Uterus (tissue), 3 donors: ENCODE measurements at regions not wholly inside any gene's neighbourhood (a gene's known extent, or its start where the extent isn't known, plus 50 kb on each side); places are given as distances from the start of the nearest gene placed in this dataset.

Experiments
- DNase-seq, 2 donors: peaks; one replicate each; pipeline ENCODE4 v3.0.0-alpha.2; 2019 to 2020
- H3K27ac ChIP-seq, 2 donors: fragments of 200-600 bp; sonication (generic); 1 replicate in 1 of 2; 2 replicates in 1 of 2; pipeline ENCODE4 v1.5.1; 2016 to 2018
- H3K27me3 ChIP-seq, 2 donors: fragments of 200-600 bp; sonication (generic); one replicate each; pipeline ENCODE4 v1.5.1; 2018 to 2019; ENCODE audit warnings: control low read depth in 1 of 2
- H3K36me3 ChIP-seq, 2 donors: fragments of 200-600 bp; sonication (generic); one replicate each; pipeline ENCODE4 v1.5.1; 2019; ENCODE audit warnings: control low read depth in 1 of 2
- H3K4me1 ChIP-seq, 2 donors: fragments of 200-600 bp; sonication (generic); one replicate each; pipeline ENCODE4 v1.5.1; 2018 to 2019; ENCODE audit warnings: control low read depth in 1 of 2
- H3K4me3 ChIP-seq, 2 donors: fragments of 200-600 bp; sonication (generic); 1 replicate in 1 of 2; 2 replicates in 1 of 2; pipeline ENCODE4 v1.5.1; 2018 to 2019; ENCODE audit warnings: mild to moderate bottlenecking in 1 of 2
- H3K9me3 ChIP-seq, 2 donors: fragments of 200-600 bp; sonication (generic); one replicate each; pipeline ENCODE4 v1.5.1; 2019; ENCODE audit warnings: control low read depth in 1 of 2
- CTCF ChIP-seq, 4 experiments: fragments of 200-600 bp in 2 of 4; fragments of 450-650 bp in 2 of 4; sonication (generic) in 2 of 4; IDR thresholded peaks; one replicate each; pipeline ENCODE4 v1.5.1; 2016 to 2019; ENCODE audit warnings: antibody characterized with exemption in 4 of 4, mild to moderate bottlenecking in 2 of 4, moderate library complexity in 1 of 4
- POLR2A ChIP-seq, 2 donors: fragments of 450-650 bp; IDR thresholded peaks; one replicate each; pipeline ENCODE4 v1.6.1; 2016; ENCODE audit warnings: antibody characterized with exemption in 2 of 2, mild to moderate bottlenecking in 1 of 2, moderate library complexity in 1 of 2
- intact Hi-C: fragments of 100-400 bp; cut with DNase I; formaldehyde crosslinking; loops from one replicate; pipeline ENCODE4 v1.15.1; 2023; ENCODE audit warnings: low total_unique reads
- donor health status: DM: yes; HTN: yes; CAD: no.

GRCh38 chr10:110355141-110355831, 50.6 kb upstream of the SMNDC1 start:
- no peaks in the 10 kb centered on the region for H3K27me3 ChIP-seq
- no peaks in the 10 kb centered on the region for H3K9me3 ChIP-seq
- no peaks in the 10 kb centered on the region for H3K36me3 ChIP-seq
- H3K4me1 ChIP-seq: no peaks in the 10 kb centered on the region
- H3K27ac ChIP-seq: no peak overlapping the region
- H3K4me3 ChIP-seq: no peak overlapping the region
- DNase-seq: no peak
- no peak for TF ChIP-seq CTCF (IDR thresholded peaks at IDR 0.05)
- TF ChIP-seq POLR2A (IDR thresholded peaks at IDR 0.05): no peak
- intact Hi-C loops: no loop called here

DNA sequence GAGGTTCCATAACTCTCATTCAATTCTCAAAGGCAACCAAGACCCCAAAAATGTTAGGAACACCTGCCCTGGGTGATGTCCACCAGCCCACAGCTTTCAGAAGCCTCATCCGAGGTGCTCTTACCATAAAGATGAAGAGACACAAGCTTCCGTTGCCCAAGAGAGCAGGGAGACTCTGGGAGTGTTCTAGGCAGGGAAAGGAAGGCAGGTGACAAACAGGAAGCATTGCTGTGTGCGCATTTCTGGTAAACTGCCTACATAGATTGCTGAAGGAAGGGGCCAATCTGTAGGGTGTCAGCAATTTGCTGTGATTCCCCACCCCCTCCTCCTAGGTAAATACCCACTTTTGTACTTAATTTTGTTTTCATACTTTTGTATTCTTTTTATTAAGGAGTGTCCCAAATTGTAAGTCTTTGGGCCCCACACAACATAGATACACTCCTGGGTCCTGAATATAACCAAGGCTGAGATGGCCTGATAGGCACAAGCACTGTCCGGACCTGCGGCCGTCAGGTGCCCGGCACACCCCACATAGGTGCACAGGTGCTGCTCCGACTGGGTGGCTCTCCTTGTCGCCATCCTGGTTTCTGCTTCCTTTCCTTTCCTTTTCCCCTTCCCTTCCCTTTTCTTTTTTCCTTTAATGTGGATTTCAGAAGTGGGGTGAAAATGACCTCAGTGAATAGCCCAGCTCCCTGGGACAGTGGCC, 51.4 kb upstream of the SMNDC1 start:
- H3K27me3 ChIP-seq: no peaks in the 10 kb centered on the region
- no peak for TF ChIP-seq POLR2A (IDR thresholded peaks at IDR 0.05)
- TF ChIP-seq CTCF (IDR thresholded peaks at IDR 0.05): no peak
- no peaks in the 10 kb centered on the region for H3K4me1 ChIP-seq
- intact Hi-C loops: no loop called here
- no peak overlapping the region for H3K4me3 ChIP-seq
- DNase-seq: no peak
- peak overlapping the region in 1 of 2 donors; percentile 20 for H3K27ac ChIP-seq
- no peaks in the 10 kb centered on the region for H3K36me3 ChIP-seq
- H3K9me3 ChIP-seq: no peaks in the 10 kb centered on the region

- H3K27ac ChIP-seq: peak overlapping the region; percentile 20 to 54
- intact Hi-C loops: no loop called here
- H3K4me3 ChIP-seq: no peak overlapping the region
- H3K9me3 ChIP-seq: no peaks in the 10 kb centered on the region
- TF ChIP-seq POLR2A (IDR thresholded peaks at IDR 0.05) (no peak), CTCF (IDR thresholded peaks at IDR 0.05) (no peak)
- H3K36me3 ChIP-seq: no peaks in the 10 kb centered on the region
- DNase-seq: peak in 1 of 2 donors; percentile 54
- no peaks in the 10 kb centered on the region for H3K27me3 ChIP-seq
- H3K4me1 ChIP-seq: no peaks in the 10 kb centered on the region
Measured at GRCh38 chr10:110356628-110357245, 52.0 kb upstream of the SMNDC1 start.

DNA sequence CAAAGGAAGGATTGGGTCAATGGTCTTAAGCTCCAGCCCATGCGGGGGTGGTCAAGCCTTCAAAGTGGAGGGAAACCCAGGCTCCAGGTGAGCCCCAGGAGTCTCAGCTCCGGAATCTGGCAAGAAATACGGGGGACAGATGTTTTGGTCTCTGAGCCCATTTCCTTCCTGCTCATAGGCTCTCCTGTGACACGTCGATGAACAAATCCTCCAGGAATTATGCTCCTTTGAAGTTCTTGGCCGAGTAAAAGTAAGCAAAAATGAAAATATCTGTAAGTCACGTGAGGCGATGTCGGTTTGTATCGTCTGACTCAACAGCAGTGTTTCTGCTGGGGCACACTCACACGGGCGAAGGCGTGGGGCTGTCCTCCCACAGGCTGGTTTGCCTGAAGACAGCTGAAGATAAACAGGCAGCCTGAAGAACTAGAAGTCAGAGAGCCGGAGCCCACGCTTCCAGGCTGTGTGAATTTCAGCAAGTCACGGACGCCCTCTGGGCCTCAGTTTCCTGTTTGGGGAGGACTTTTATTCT, 52.6 kb upstream of the SMNDC1 start:
- no peak overlapping the region for H3K4me3 ChIP-seq
- no peaks in the 10 kb centered on the region for H3K4me1 ChIP-seq
- H3K36me3 ChIP-seq: no peaks in the 10 kb centered on the region
- no peak for TF ChIP-seq CTCF (IDR thresholded peaks at IDR 0.05)
- no peak for TF ChIP-seq POLR2A (IDR thresholded peaks at IDR 0.05)
- DNase-seq: peak; percentile 60 to 69
- intact Hi-C loops: no loop called here
- H3K27ac ChIP-seq: peak overlapping the region; percentile 20 to 54
- H3K9me3 ChIP-seq: no peaks in the 10 kb centered on the region
- no peaks in the 10 kb centered on the region for H3K27me3 ChIP-seq

GRCh38 chr10:110357871-110358270, 53.2 kb upstream of the SMNDC1 start:
- Histone ChIP-seq H3K4me3 (no peak overlapping the region), H3K9me3 (no peaks in the 10 kb centered on the region), H3K4me1 (no peaks in the 10 kb centered on the region), H3K27me3 (no peaks in the 10 kb centered on the region), H3K36me3 (no peaks in the 10 kb centered on the region), H3K27ac (peak overlapping the region; percentile 20 to 54)
- TF ChIP-seq CTCF (IDR thresholded peaks at IDR 0.05): no peak
- no peak for TF ChIP-seq POLR2A (IDR thresholded peaks at IDR 0.05)
- DNase-seq: no peak
- intact Hi-C loops: no loop called here
